Fibroblast of pulmonary artery (primary cell): ENCODE measurements at regions not wholly inside any gene's neighbourhood (a gene's known extent, or its start where the extent isn't known, plus 50 kb on each side); places are given as distances from the start of the nearest gene placed in this dataset.

ENCODE experiments used
- DNase-seq: peaks from one replicate; pipeline ENCODE4 v3.0.0-alpha.2; 2010; ENCODE audit warnings: low read depth
- H3K4me3 ChIP-seq: replicated peaks from 2 replicates; pipeline ENCODE4 v1.5.1; 2011; ENCODE audit warnings: low read depth, mild to moderate bottlenecking, control low read depth, low read length, moderate library complexity
- TF ChIP-seq, protein P1 (sequence below): IDR thresholded peaks from 2 replicates; pipeline ENCODE4 v1.5.1; 2011; ENCODE audit warnings: mild to moderate bottlenecking, control low read depth, low read length, inconsistent platforms; ENCODE audit errors: missing control alignments

- TF ChIP-seq, protein P1, sequence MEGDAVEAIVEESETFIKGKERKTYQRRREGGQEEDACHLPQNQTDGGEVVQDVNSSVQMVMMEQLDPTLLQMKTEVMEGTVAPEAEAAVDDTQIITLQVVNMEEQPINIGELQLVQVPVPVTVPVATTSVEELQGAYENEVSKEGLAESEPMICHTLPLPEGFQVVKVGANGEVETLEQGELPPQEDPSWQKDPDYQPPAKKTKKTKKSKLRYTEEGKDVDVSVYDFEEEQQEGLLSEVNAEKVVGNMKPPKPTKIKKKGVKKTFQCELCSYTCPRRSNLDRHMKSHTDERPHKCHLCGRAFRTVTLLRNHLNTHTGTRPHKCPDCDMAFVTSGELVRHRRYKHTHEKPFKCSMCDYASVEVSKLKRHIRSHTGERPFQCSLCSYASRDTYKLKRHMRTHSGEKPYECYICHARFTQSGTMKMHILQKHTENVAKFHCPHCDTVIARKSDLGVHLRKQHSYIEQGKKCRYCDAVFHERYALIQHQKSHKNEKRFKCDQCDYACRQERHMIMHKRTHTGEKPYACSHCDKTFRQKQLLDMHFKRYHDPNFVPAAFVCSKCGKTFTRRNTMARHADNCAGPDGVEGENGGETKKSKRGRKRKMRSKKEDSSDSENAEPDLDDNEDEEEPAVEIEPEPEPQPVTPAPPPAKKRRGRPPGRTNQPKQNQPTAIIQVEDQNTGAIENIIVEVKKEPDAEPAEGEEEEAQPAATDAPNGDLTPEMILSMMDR: no peak
- DNase-seq: no peak
- H3K4me3 ChIP-seq: no peak overlapping the region
Observed at GRCh38 chr18:39341129-39341528, 1775.5 kb upstream of the CELF4 start.

GRCh38 chr18:39340418-39340817 is 1774.8 kb upstream of the CELF4 start:
- no peak overlapping the region for H3K4me3 ChIP-seq
- no peak for DNase-seq
- TF ChIP-seq, protein P1: no peak

DNA sequence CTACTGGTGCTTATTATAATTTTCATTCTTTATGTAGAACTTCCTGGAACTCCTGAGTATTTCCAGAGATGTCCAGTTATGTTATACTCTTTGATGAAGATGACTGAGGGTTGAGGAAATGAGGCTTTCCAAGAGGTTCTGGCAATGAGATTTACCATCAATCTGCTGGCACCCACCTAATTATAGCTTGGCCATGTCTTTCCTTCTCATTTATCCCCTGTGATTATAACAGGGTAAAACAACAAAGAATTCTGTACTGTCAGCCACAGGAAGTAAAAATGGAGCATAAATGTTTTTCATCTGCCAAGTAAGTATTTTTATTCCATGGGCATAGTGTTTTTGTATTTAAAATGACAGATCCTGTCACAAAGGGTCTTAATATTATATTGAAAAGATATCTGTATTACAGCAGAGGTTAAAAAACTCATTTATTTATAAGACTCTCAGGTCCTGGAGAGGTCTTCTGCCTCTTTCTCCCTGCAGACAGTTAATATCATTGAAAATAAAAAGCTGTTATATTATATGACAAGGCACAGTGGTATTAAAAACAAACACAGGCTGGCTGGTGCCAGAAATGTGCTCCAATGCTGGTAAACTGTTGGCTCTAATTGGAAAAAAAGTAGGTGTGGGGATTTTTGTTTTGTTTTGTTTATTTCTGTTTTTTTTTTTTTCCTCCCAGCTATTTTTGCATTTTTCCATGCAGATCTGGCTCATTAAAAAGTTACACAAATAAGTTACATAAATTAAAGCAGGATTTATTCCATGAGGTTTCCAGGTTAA is 1764.1 kb upstream of the CELF4 start:
- no peak for DNase-seq
- no peak overlapping the region for H3K4me3 ChIP-seq
- TF ChIP-seq, protein P1: no peak

GRCh38 chr18:39326772-39327171 is 1761.2 kb upstream of the CELF4 start:
- no peak for DNase-seq
- TF ChIP-seq, protein P1: no peak
- H3K4me3 ChIP-seq: no peak overlapping the region

- no peak overlapping the region for H3K4me3 ChIP-seq
- TF ChIP-seq, protein P1: no peak
- DNase-seq: no peak
Observed at GRCh38 chr18:39325973-39326372, 1760.4 kb upstream of the CELF4 start.

DNA sequence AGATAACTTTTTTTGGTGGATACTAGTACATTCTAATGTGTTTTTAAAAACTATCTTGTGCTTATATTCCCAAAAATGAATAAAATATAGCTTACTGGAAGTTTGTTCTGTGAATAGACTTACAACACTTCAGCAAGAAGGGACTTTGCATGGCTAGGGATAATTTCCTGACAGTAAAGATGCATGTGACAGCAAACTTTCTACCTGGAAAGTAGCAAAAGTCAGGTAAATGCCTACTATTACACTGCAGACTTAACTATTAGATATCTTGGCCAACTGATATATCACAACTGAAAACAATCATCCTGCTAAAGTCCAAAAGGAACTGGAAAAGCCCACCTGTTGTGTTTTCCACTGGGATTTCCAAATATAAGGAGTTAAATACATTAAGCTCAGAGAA is 1753.5 kb upstream of the CELF4 start:
- DNase-seq: no peak
- H3K4me3 ChIP-seq: no peak overlapping the region
- TF ChIP-seq, protein P1: no peak

GRCh38 chr18:39318462-39318861 is 1752.9 kb upstream of the CELF4 start:
- TF ChIP-seq, protein P1: no peak
- DNase-seq: no peak
- H3K4me3 ChIP-seq: no peak overlapping the region
